ENCODE measurements at regions not wholly inside any gene's neighbourhood (a gene's known extent, or its start where the extent isn't known, plus 50 kb on each side); places are given as distances from the start of the nearest gene placed in this dataset.
"Not testable (repeated sequence)": the region's sequence is repeated elsewhere in the genome, so short reads cannot be mapped to it uniquely, and the experiment has no call there.

DNA sequence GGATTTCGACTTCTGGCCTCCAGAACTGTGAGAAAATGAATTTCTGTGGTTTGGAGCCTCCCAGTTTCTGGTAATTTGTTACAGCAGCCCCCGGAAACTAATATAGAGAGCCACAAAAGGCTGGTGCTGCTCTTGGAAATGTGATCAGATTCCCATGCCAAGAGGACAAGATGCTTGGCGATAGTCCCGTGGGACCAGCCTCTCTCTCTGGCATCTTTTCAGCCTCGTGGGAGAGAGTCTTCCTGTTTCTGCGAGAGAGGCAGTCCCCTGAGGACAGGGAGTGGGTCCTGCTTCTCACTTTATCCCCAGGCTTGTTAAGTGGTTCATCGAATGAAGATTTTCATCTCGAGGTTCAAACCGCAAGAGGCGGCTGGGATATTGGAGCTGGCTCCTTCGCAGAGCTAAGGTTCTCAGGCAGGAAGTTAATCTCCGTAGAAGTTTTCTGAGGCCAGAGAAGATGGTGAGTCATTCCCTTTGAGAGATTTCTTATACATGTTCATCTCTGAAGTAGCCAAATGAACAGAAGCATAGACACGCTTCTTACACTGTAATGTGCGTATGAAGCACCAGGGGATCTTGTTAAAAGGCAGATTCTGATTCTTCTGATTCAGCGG lies 211.6 kb upstream of the SDK2 start:
- H3K36me3 Mint-ChIP-seq, result no peaks in the 10 kb centered on the region
- Histone ChIP-seq H3K4me3 (ENCODE audit: control insufficient read depth in 1 of 2, extremely low read depth in 1 of 2, low read length in 1 of 2) (no peak overlapping the region), H3K27ac (ENCODE audit: low read length) (no peak overlapping the region), H3K9me3 (no peaks in the 10 kb centered on the region), H3K36me3 (ENCODE audit: control insufficient read depth in 2 of 2, extremely low read depth in 1 of 2, insufficient read depth in 1 of 2, low read length in 1 of 2) (no peaks in the 10 kb centered on the region), H3K27me3 (replicated peaks in 1 of 2; ENCODE audit: control insufficient read depth in 2 of 2, extremely low read depth in 1 of 2, insufficient read depth in 2 of 2, low read length in 1 of 2) (peaks cover 0 to 9% of the 10 kb centered on the region in 2 experiments), H3K4me1 (ENCODE audit: control insufficient read depth in 1 of 2, extremely low read depth in 1 of 2, insufficient read depth in 2 of 2, low read length in 2 of 2) (peaks cover 0 to 4% of the 10 kb centered on the region in 2 experiments)
- ATAC-seq (replicated peaks in 1 of 4) (no peak), DNase-seq (no peak)
- WGBS (ENCODE audit: insufficient coverage), result 83% methylated on average over 13 of the region's 15 CpGs
- H3K27me3 Mint-ChIP-seq, result no peaks in the 10 kb centered on the region
- no peak overlapping the region for H3K4me3 Mint-ChIP-seq
- ChIA-PET CTCF (no interaction called here), POLR2A (no interaction called here)
- peaks cover 4 to 10% (median 6%) of the 10 kb centered on the region in 3 donors for H3K9me3 Mint-ChIP-seq
- H3K27ac Mint-ChIP-seq, result no peak overlapping the region
- H3K4me1 Mint-ChIP-seq, result peaks cover 7 to 8% (median 8%) of the 10 kb centered on the region in 3 donors

DNA sequence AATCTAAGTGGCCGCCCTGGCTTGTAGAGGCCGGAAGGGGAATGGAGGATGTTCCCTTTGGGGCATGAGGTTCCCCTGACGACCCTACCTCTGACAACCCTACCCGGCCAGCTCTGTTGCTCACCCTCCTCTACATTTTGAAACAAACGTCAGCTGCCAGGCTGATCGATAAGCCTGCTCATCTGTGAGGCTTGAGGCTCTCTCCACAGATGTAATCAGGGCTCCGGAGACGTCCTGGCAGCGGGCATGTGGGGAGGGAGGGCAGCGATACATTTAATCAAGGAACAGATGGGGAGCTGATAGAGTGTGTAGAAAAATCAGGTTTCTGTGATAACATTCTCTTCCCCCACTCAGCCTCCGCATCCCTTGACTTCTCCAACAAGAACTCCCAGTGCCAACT lies 212.3 kb upstream of the SDK2 start:
- ChIA-PET CTCF (no interaction called here), POLR2A (no interaction called here)
- Histone ChIP-seq H3K4me1 (ENCODE audit: control insufficient read depth in 1 of 2, extremely low read depth in 1 of 2, insufficient read depth in 2 of 2, low read length in 2 of 2) (no peaks in the 10 kb centered on the region), H3K27ac (ENCODE audit: low read length) (no peak overlapping the region), H3K4me3 (ENCODE audit: control insufficient read depth in 1 of 2, extremely low read depth in 1 of 2, low read length in 1 of 2) (no peak overlapping the region), H3K36me3 (ENCODE audit: control insufficient read depth in 2 of 2, extremely low read depth in 1 of 2, insufficient read depth in 1 of 2, low read length in 1 of 2) (no peaks in the 10 kb centered on the region), H3K9me3 (no peaks in the 10 kb centered on the region), H3K27me3 (replicated peaks in 1 of 2; ENCODE audit: control insufficient read depth in 2 of 2, extremely low read depth in 1 of 2, insufficient read depth in 2 of 2, low read length in 1 of 2) (peaks cover 0 to 9% of the 10 kb centered on the region in 2 experiments)
- Mint-ChIP-seq H3K4me1 (peaks cover 0 to 1% (median under 1%) of the 10 kb centered on the region in 3 donors), H3K36me3 (no peaks in the 10 kb centered on the region), H3K9me3 (peaks cover 4 to 10% (median 6%) of the 10 kb centered on the region in 3 donors), H3K27ac (no peak overlapping the region), H3K27me3 (no peaks in the 10 kb centered on the region), H3K4me3 (no peak overlapping the region)
- WGBS (ENCODE audit: insufficient coverage), result no CpG with 5 or more reads among the region's 11 CpGs
- DNase-seq, result no peak
- no peak for ATAC-seq (replicated peaks in 1 of 4)

DNA sequence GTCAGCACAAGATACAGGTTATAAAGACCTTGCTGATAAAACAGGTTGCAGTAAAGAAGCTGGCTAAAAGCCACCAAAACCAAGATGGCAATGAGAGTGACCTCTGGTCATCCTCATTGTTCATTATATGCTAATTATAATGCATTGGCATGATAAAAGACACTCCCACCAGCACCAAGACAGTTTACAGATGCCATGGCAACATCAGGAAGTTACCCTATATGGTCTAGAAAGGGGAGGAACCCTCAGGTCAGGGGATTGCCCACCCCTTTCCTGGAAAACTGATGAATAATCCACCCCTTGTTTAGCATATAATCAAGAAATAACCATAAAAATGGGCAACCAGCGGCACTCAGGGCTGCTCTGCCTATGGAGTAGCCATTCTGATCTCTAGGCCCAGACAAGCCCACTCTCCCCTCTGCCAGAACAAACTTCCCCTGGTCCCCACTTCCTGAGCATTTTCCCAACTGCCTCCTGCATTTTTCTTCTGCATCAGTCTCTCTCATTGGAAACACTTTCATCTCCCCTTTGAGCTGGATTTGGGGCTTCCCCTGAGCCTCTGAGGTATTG lies 215.3 kb upstream of the SDK2 start:
- H3K9me3 ChIP-seq; H3K4me1 Mint-ChIP-seq; CTCF ChIA-PET; H3K27ac ChIP-seq (ENCODE audit: low read length); H3K36me3 Mint-ChIP-seq; H3K4me1 ChIP-seq (ENCODE audit: control insufficient read depth in 1 of 2, extremely low read depth in 1 of 2, insufficient read depth in 2 of 2, low read length in 2 of 2); H3K27ac Mint-ChIP-seq; H3K4me3 Mint-ChIP-seq; DNase-seq; POLR2A ChIA-PET; H3K4me3 ChIP-seq (ENCODE audit: control insufficient read depth in 1 of 2, extremely low read depth in 1 of 2, low read length in 1 of 2); ATAC-seq (replicated peaks in 1 of 4); H3K27me3 Mint-ChIP-seq; H3K36me3 ChIP-seq (ENCODE audit: control insufficient read depth in 2 of 2, extremely low read depth in 1 of 2, insufficient read depth in 1 of 2, low read length in 1 of 2); H3K9me3 Mint-ChIP-seq: not testable (repeated sequence)
- peaks cover 0 to 15% of the 10 kb centered on the region in 2 experiments for H3K27me3 ChIP-seq (replicated peaks in 1 of 2; ENCODE audit: control insufficient read depth in 2 of 2, extremely low read depth in 1 of 2, insufficient read depth in 2 of 2, low read length in 1 of 2)
- whole genome bisulfite sequencing (ENCODE audit: insufficient coverage), result 80% methylated on average over 1 of the region's 1 CpG

DNA sequence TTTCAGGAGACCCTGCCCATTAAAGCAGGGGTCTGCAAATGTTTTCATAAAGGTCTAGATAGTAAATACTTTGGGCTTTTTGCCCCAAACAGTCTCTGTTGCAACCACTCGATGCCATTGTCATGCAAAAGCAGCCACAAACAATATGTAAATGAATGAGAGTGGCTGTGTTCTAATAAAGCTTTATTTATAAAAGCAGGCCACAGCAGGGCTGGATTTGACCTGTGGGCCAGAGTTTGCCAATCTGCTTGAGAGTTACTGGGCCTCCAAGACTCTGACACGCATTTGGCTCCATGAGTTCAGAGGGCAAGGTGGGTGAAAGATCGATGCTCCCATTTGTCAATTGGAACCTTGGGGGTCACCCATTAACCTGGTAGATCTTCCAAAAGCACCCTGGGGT lies 217.3 kb upstream of the SDK2 start:
- no peaks in the 10 kb centered on the region for H3K9me3 Mint-ChIP-seq
- H3K27me3 ChIP-seq (replicated peaks in 1 of 2; ENCODE audit: control insufficient read depth in 2 of 2, extremely low read depth in 1 of 2, insufficient read depth in 2 of 2, low read length in 1 of 2), result peaks cover 0 to 13% of the 10 kb centered on the region in 2 experiments
- no peak overlapping the region for H3K27ac Mint-ChIP-seq
- H3K27ac ChIP-seq (ENCODE audit: low read length), result no peak overlapping the region
- no peak overlapping the region for H3K4me3 ChIP-seq (ENCODE audit: control insufficient read depth in 1 of 2, extremely low read depth in 1 of 2, low read length in 1 of 2)
- no peak overlapping the region for H3K4me3 Mint-ChIP-seq
- no peaks in the 10 kb centered on the region for H3K4me1 ChIP-seq (ENCODE audit: control insufficient read depth in 1 of 2, extremely low read depth in 1 of 2, insufficient read depth in 2 of 2, low read length in 2 of 2)
- no peaks in the 10 kb centered on the region for H3K36me3 Mint-ChIP-seq
- ChIA-PET CTCF (no interaction called here), POLR2A (no interaction called here)
- no peaks in the 10 kb centered on the region for H3K36me3 ChIP-seq (ENCODE audit: control insufficient read depth in 2 of 2, extremely low read depth in 1 of 2, insufficient read depth in 1 of 2, low read length in 1 of 2)
- H3K27me3 Mint-ChIP-seq, result no peaks in the 10 kb centered on the region
- no peaks in the 10 kb centered on the region for H3K9me3 ChIP-seq
- WGBS (ENCODE audit: insufficient coverage), result 89% methylated on average over 3 of the region's 3 CpGs
- no peak for DNase-seq
- ATAC-seq (replicated peaks in 1 of 4), result no peak
- peaks cover 0 to 1% (median 0%) of the 10 kb centered on the region in 3 donors for H3K4me1 Mint-ChIP-seq

DNA sequence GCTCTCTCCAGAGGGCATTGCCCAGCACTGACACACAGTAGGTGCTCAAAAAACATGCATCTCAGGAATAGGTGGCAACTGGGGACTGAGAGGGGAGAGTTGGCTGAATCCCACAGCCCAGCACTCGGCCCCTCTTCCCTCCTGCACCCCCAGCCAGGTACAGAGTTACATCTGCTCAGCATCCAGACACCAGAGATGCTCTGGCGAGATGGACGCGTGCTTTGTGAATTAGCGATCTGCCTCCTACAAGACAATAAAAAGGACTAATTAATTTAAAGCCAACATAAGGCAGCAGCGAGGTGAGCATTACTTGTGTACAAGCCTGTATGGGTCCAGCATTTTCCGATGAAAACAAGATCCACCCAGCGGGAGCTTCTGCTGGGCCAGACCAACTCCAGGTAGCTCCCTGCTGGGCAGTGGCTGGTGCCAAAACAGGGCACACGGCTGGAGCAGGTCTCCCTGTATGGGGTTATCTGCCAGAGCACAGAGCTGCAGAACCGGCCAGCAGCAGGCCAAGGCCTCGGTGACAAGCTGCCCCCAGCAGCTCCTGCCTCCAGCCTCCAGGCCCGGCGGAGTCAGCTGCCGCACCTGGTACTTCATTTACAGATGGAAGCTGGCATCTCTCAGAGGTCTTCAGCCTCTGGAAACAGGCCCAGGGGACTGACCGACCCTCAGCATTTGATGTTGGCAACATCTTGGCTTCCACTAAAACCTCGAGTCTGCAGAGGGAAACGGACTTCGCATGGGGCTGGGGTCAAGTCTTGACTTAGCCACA lies 219.7 kb upstream of the SDK2 start:
- H3K4me3 Mint-ChIP-seq, result no peak overlapping the region
- H3K4me1 Mint-ChIP-seq, result peaks cover 0 to 1% (median 0%) of the 10 kb centered on the region in 3 donors
- no peaks in the 10 kb centered on the region for H3K27me3 Mint-ChIP-seq
- Histone ChIP-seq H3K27me3 (replicated peaks in 1 of 2; ENCODE audit: control insufficient read depth in 2 of 2, extremely low read depth in 1 of 2, insufficient read depth in 2 of 2, low read length in 1 of 2) (peaks cover 0 to 9% of the 10 kb centered on the region in 2 experiments), H3K9me3 (no peaks in the 10 kb centered on the region), H3K4me3 (ENCODE audit: control insufficient read depth in 1 of 2, extremely low read depth in 1 of 2, low read length in 1 of 2) (no peak overlapping the region), H3K27ac (ENCODE audit: low read length) (no peak overlapping the region), H3K36me3 (ENCODE audit: control insufficient read depth in 2 of 2, extremely low read depth in 1 of 2, insufficient read depth in 1 of 2, low read length in 1 of 2) (no peaks in the 10 kb centered on the region), H3K4me1 (ENCODE audit: control insufficient read depth in 1 of 2, extremely low read depth in 1 of 2, insufficient read depth in 2 of 2, low read length in 2 of 2) (no peaks in the 10 kb centered on the region)
- no peaks in the 10 kb centered on the region for H3K36me3 Mint-ChIP-seq
- H3K9me3 Mint-ChIP-seq, result no peaks in the 10 kb centered on the region
- ATAC-seq (replicated peaks in 1 of 4) (no peak), DNase-seq (no peak)
- 82% methylated on average over 14 of the region's 18 CpGs for WGBS (ENCODE audit: insufficient coverage)
- POLR2A ChIA-PET, result no interaction called here
- no peak overlapping the region for H3K27ac Mint-ChIP-seq
- CTCF ChIA-PET, result no interaction called here

DNA sequence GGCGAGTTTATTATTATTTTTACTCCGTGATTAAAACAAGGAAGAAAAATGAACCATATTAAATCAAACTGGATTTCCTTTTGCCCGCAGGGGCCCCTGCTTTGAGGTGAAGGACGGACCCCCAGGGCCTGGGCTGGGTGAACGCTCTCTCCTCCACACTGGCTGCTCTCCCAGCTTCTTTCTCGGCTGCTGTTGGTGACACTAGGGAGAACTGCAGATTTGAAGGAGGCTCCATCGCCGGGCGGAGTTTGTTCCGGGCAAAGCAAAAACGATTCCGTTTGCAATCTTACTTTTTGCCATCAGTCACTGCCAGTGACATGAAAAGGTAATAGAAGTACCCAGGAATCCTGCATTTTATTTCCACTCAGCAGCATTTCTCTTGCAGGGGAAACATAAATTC lies 221.6 kb upstream of the SDK2 start:
- Mint-ChIP-seq H3K9me3 (no peaks in the 10 kb centered on the region), H3K27ac (no peak overlapping the region), H3K27me3 (no peaks in the 10 kb centered on the region), H3K4me3 (no peak overlapping the region), H3K4me1 (no peaks in the 10 kb centered on the region), H3K36me3 (no peaks in the 10 kb centered on the region)
- Histone ChIP-seq H3K27ac (ENCODE audit: low read length) (no peak overlapping the region), H3K4me1 (ENCODE audit: control insufficient read depth in 1 of 2, extremely low read depth in 1 of 2, insufficient read depth in 2 of 2, low read length in 2 of 2) (no peaks in the 10 kb centered on the region), H3K9me3 (no peaks in the 10 kb centered on the region), H3K4me3 (ENCODE audit: control insufficient read depth in 1 of 2, extremely low read depth in 1 of 2, low read length in 1 of 2) (no peak overlapping the region), H3K27me3 (replicated peaks in 1 of 2; ENCODE audit: control insufficient read depth in 2 of 2, extremely low read depth in 1 of 2, insufficient read depth in 2 of 2, low read length in 1 of 2) (peaks cover 0 to 11% of the 10 kb centered on the region in 2 experiments), H3K36me3 (ENCODE audit: control insufficient read depth in 2 of 2, extremely low read depth in 1 of 2, insufficient read depth in 1 of 2, low read length in 1 of 2) (no peaks in the 10 kb centered on the region)
- ATAC-seq (replicated peaks in 1 of 4) (no peak), DNase-seq (no peak)
- ChIA-PET POLR2A (no interaction called here), CTCF (no interaction called here)
- WGBS (ENCODE audit: insufficient coverage), result 100% methylated on average over 2 of the region's 12 CpGs
